OCI-M2 (cell line): ENCODE measurements at regions not wholly inside any gene's neighbourhood (a gene's known extent, or its start where the extent isn't known, plus 50 kb on each side); places are given as distances from the start of the nearest gene placed in this dataset.

ENCODE experiments used
- DNase-seq: peaks from one replicate; lab custom pipeline; 2025; ENCODE audit not compliant: unreplicated experiment; lab: John Stamatoyannopoulos, UW

DNA sequence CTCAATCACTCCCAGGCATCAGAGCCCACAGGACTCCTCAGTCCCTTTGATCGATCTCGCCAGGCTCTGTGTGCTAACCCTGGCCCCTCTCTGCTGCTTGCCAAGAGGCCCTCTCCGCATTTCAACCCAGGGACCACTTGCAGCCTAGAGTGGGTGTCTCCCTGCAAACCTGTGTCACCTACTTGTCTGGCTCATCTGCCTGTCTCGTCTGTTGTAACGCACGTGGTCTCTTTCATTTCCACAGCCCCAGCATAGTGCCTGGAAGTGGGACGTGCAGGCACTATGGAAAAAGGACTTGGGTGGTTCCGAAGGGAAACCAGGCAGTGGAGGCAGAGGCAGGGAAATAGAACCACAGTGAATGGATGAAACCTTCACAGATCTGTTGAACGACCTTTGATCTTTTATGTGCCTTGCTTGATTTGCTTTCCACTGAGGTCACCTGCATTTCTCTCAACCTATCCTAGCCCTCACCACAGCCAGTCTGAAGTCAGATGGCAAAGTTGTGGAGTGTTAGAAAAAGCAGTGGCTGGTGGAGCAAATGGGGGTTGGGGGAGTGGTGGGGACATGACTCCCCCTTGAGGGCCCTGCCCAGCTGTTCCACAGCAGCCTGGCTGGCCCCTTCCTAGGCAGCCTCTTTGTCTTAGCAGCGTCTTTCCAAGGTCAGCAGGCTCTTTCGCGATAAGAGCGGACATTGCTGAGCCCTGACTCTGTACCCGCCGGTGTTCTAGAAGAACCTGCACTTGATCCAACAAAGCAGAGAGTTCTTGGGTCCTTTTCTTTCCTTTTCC lies 55.8 kb upstream of the TAGAP start:
- no peak for DNase-seq

DNA sequence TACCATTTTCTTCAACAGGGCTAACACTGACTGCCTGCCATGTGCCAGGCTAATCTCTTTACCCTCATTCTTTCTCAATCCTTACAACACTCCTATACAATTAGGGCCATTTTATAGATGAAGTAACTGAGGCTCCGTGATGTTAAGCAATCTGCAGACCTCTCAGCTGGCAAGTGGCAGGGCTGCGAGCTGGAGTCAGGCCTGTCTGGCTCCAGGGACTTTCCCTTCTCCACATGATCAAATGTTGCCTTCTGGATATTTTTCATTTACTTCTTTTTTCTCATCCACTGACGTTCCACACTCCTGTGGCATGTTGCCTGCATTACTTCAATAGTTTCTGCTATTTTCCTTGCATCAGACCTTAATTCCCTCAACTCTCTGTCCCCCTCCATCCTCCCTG lies 55.2 kb upstream of the TAGAP start:
- no peak for DNase-seq

DNA sequence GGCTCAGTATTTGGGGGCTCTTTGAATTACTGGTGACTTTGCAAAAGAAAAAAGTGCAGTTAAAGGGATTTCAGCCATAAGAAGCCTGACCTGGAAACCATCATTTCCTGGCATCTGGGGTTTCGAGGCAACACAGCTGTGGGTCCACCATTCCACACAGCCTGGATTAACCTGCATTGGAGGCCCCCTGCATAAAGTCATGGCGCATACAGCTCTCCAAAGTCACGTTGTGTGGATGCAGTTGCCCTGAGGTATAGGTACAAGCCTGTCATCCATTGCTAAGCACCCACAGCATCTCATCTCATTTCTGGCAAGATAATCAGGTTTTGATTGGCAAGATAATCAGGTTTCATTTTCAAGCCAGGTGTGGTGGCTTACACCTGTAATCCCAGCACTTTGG lies 54.5 kb upstream of the TAGAP start:
- no peak for DNase-seq

DNA sequence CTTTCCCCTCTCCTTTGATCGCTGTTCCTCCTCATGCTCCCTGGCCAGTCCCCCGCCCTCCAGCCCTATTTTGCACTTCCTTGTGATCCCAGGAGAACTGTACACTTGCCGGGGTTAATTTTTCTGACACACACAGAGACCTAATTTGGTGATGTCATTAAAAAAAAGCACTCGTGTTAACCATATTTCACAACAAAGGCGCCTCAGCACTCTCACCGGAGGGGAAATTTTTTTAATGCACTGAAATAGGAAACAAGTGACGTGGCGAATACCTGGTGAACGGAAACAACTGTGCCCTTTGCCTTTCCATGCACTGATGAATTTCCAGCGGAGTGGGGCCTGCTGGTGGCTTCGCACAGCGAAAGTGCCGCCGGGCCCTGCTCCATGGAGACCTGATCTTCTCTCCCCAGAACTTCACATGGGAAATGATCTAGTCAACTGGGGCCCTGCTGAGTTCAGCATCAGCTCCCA lies 53.9 kb upstream of the TAGAP start:
- no peak for DNase-seq

DNA sequence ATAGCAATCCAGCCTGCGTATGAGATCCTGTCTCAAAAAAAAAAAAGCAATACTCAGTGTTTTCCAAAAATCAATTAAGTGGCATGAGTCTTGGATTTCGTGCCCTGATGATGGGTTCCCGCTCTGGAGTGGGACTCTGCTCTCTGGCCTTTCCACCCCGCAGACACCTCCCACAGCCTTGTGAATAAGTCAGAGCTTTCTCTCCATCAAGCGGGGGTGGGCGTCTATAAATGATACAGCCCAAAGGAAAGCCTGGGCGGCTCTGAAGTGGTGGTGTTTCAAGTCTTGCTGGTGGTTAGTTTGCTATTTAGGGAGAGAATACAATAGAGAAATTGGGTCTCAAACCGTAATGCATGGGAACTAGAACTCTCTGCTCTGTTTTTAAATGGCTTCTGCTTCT lies 52.5 kb upstream of the TAGAP start:
- DNase-seq = no peak

DNA sequence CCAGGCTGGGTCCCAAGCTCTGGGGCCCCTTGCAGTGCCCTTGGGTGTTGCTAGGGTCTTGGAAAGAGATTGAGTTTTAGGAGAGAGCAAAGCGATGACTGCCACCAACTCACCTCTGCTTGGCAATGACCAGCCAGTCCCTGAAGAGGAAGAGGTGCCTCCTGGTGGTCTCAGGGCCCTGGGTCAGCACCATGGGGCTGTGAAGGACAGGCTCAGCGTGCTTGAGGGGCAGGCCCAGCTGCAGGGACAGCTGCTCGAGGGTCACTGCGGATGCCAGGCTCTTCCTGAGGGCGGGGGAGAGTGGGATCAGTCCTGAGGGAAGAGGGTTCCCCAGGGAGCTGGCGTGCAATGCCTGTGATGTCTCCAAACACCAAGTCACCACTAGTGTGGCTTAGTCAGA lies 50.8 kb upstream of the TAGAP start:
- DNase-seq = no peak

DNA sequence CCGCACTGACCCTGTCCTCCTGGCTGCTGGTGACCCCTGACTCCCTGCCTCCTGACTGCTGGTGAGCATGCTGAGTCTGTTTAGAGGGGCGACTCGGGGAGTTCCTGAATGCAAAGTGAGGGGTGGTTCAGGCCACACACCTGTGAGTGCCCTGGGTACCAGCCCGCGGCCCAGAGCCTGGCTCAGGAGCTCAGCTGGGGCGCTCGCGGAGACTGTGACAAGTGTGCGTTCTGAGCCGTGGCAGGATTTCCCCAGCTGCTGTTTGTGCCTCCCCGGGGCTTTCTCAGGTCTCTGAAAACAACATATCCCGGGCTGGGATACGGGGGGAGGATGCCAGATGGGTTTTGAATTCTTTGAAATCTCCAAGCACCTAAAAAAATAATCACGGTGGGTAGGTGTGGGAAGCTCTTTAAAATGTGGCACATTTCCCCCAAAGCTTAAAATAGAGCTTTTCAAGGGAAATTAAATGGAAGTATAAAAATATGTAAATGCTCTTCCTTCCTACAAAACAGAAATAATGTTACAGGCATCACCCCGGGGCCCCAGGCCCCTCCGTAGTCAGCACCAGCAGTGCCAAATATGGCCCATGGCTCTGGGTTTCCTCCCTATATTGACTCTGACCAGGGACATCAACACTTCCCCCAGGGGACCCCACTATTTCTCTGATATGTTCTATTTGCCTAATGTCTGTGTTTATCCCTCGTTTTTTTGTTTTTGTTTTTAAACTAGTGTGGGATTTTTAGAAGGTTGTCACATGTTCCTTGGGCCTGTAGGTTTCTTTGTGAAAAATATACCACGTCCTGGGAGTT lies 49.9 kb upstream of the TAGAP start:
- DNase-seq = no peak
